ENCODE measurements at regions not wholly inside any gene's neighbourhood (a gene's known extent, or its start where the extent isn't known, plus 50 kb on each side); places are given as distances from the start of the nearest gene placed in this dataset.

DNA sequence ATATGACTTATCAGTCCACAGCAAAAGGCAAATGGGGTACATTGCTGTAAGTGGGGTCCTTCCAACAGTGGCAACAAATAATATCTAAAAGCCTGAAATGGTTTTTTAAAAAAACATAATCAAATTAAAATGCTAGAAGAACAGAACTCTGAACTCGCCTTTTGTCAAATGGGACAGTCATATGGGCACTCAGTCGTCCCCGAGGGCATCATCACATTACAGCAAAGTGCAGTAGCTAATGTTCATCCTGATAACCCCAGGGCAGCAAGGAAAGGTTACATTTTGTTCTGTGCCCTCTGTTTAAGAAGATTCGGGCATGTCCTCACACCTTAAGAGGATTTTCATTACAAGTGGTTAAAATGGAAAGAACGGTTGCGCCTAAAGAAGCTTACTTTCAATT lies 997.9 kb upstream of the TENM3 start:
- Histone ChIP-seq H3K9ac (ENCODE audit: insufficient read length, low read depth) (no peak overlapping the region), H3K9me3 (ENCODE audit: insufficient read depth, low read length) (no peaks in the 10 kb centered on the region), H3K4me3 (ENCODE audit: insufficient read length, low read depth) (no peak overlapping the region), H3K4me1 (ENCODE audit: insufficient read depth, insufficient read length) (peaks cover 2% of the 10 kb centered on the region), H3K27me3 (ENCODE audit: insufficient read depth, insufficient read length) (no peaks in the 10 kb centered on the region), H3K36me3 (ENCODE audit: insufficient read depth, insufficient read length, low read length) (no peaks in the 10 kb centered on the region)
- no peak for DNase-seq (ENCODE audit: low read depth, low spot score)
- TF ChIP-seq ZNF274 (IDR thresholded peaks at IDR 0.05; ENCODE audit: low read depth, low read length), result no peak
- no peak for TF ChIP-seq YY1 (IDR thresholded peaks at IDR 0.05; ENCODE audit: insufficient read depth, insufficient read length)
- no peak for TF ChIP-seq SUZ12 (IDR thresholded peaks at IDR 0.05; ENCODE audit: extremely low read depth, insufficient read depth, insufficient read length)

DNA sequence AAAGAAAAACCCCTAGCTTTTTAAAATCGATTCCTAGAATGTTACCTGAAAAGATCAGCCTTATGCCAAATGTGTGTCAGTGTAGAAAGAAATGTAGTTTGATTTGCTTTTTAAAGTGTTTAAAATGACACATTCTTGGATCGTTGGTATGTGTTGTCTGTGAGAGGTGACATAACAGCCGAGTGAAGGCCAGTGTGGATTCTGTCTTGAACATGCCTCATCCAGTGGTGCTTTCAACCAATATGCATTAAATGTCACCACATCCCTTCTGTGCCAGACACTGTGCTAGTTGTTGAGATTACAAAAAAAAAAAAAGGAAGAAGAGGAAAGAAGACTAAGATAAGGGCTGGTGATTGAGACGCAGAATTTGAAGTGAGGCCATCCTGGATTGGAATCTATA lies 994.2 kb upstream of the TENM3 start:
- Histone ChIP-seq H3K36me3 (ENCODE audit: insufficient read depth, insufficient read length, low read length) (no peaks in the 10 kb centered on the region), H3K27me3 (ENCODE audit: insufficient read depth, insufficient read length) (no peaks in the 10 kb centered on the region), H3K4me1 (ENCODE audit: insufficient read depth, insufficient read length) (peaks cover 2% of the 10 kb centered on the region), H3K4me3 (ENCODE audit: insufficient read length, low read depth) (no peak overlapping the region), H3K9ac (ENCODE audit: insufficient read length, low read depth) (no peak overlapping the region), H3K9me3 (ENCODE audit: insufficient read depth, low read length) (no peaks in the 10 kb centered on the region)
- DNase-seq (ENCODE audit: low read depth, low spot score), result no peak
- no peak for TF ChIP-seq SUZ12 (IDR thresholded peaks at IDR 0.05; ENCODE audit: extremely low read depth, insufficient read depth, insufficient read length)
- no peak for TF ChIP-seq YY1 (IDR thresholded peaks at IDR 0.05; ENCODE audit: insufficient read depth, insufficient read length)
- no peak for TF ChIP-seq ZNF274 (IDR thresholded peaks at IDR 0.05; ENCODE audit: low read depth, low read length)

DNA sequence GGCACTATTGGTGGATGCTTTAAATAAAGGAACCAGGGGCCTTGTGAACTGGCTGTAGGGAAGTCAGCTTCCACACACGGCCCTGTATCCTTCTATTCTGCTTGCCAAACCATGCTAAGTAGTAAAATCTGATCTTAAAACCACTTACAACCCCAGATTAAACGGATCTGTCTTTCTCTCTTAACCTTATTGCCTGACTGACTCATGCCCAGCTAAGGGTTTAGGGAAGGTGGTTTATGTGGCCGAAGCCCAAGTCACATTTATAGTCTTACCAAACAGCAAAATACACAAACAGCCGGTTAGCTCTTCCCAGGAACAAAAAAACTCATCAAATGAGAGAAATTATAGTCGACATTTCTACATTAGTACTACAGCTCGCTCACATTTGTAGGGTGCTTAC lies 988.4 kb upstream of the TENM3 start:
- Histone ChIP-seq H3K9ac (ENCODE audit: insufficient read length, low read depth) (no peak overlapping the region), H3K4me3 (ENCODE audit: insufficient read length, low read depth) (no peak overlapping the region), H3K36me3 (ENCODE audit: insufficient read depth, insufficient read length, low read length) (no peaks in the 10 kb centered on the region), H3K4me1 (ENCODE audit: insufficient read depth, insufficient read length) (no peaks in the 10 kb centered on the region), H3K27me3 (ENCODE audit: insufficient read depth, insufficient read length) (no peaks in the 10 kb centered on the region), H3K9me3 (ENCODE audit: insufficient read depth, low read length) (no peaks in the 10 kb centered on the region)
- TF ChIP-seq ZNF274 (IDR thresholded peaks at IDR 0.05; ENCODE audit: low read depth, low read length) (no peak), SUZ12 (IDR thresholded peaks at IDR 0.05; ENCODE audit: extremely low read depth, insufficient read depth, insufficient read length) (no peak), YY1 (IDR thresholded peaks at IDR 0.05; ENCODE audit: insufficient read depth, insufficient read length) (no peak)
- DNase-seq (ENCODE audit: low read depth, low spot score), result no peak

GRCh38 chr4:181258569-181258968 lies 984.6 kb upstream of the TENM3 start:
- TF ChIP-seq ZNF274 (IDR thresholded peaks at IDR 0.05; ENCODE audit: low read depth, low read length) (no peak), SUZ12 (IDR thresholded peaks at IDR 0.05; ENCODE audit: extremely low read depth, insufficient read depth, insufficient read length) (no peak), YY1 (IDR thresholded peaks at IDR 0.05; ENCODE audit: insufficient read depth, insufficient read length) (no peak)
- H3K36me3 ChIP-seq (ENCODE audit: insufficient read depth, insufficient read length, low read length), result no peaks in the 10 kb centered on the region
- DNase-seq (ENCODE audit: low read depth, low spot score), result no peak

GRCh38 chr4:181259081-181259709 lies 984.0 kb upstream of the TENM3 start:
- no peak overlapping the region for H3K9ac ChIP-seq (ENCODE audit: insufficient read length, low read depth)

More at GRCh38 chr4:181258569-181258968, 984.6 kb upstream of the TENM3 start:
- no peaks in the 10 kb centered on the region for H3K4me1 ChIP-seq (ENCODE audit: insufficient read depth, insufficient read length)
- no peak overlapping the region for H3K9ac ChIP-seq (ENCODE audit: insufficient read length, low read depth)
- H3K9me3 ChIP-seq (ENCODE audit: insufficient read depth, low read length), result no peaks in the 10 kb centered on the region
- no peaks in the 10 kb centered on the region for H3K27me3 ChIP-seq (ENCODE audit: insufficient read depth, insufficient read length)
- no peak overlapping the region for H3K4me3 ChIP-seq (ENCODE audit: insufficient read length, low read depth)

GRCh38 chr4:181261279-181261678 lies 981.9 kb upstream of the TENM3 start:
- TF ChIP-seq SUZ12 (IDR thresholded peaks at IDR 0.05; ENCODE audit: extremely low read depth, insufficient read depth, insufficient read length) (no peak), YY1 (IDR thresholded peaks at IDR 0.05; ENCODE audit: insufficient read depth, insufficient read length) (no peak)
- no peaks in the 10 kb centered on the region for H3K4me1 ChIP-seq (ENCODE audit: insufficient read depth, insufficient read length)
- no peak overlapping the region for H3K4me3 ChIP-seq (ENCODE audit: insufficient read length, low read depth)
- H3K36me3 ChIP-seq (ENCODE audit: insufficient read depth, insufficient read length, low read length), result no peaks in the 10 kb centered on the region
- no peak for DNase-seq (ENCODE audit: low read depth, low spot score)
- no peak overlapping the region for H3K9ac ChIP-seq (ENCODE audit: insufficient read length, low read depth)
- H3K9me3 ChIP-seq (ENCODE audit: insufficient read depth, low read length), result no peaks in the 10 kb centered on the region
- H3K27me3 ChIP-seq (ENCODE audit: insufficient read depth, insufficient read length), result no peaks in the 10 kb centered on the region

More at GRCh38 chr4:181259081-181259709, 984.0 kb upstream of the TENM3 start:
- no peak for DNase-seq (ENCODE audit: low read depth, low spot score)
- TF ChIP-seq SUZ12 (IDR thresholded peaks at IDR 0.05; ENCODE audit: extremely low read depth, insufficient read depth, insufficient read length) (no peak), ZNF274 (IDR thresholded peaks at IDR 0.05; ENCODE audit: low read depth, low read length) (no peak)
- H3K36me3 ChIP-seq (ENCODE audit: insufficient read depth, insufficient read length, low read length), result no peaks in the 10 kb centered on the region
- no peaks in the 10 kb centered on the region for H3K27me3 ChIP-seq (ENCODE audit: insufficient read depth, insufficient read length)
- no peak overlapping the region for H3K4me3 ChIP-seq (ENCODE audit: insufficient read length, low read depth)
- H3K4me1 ChIP-seq (ENCODE audit: insufficient read depth, insufficient read length), result no peaks in the 10 kb centered on the region
- H3K9me3 ChIP-seq (ENCODE audit: insufficient read depth, low read length), result no peaks in the 10 kb centered on the region

- no peak for DNase-seq (ENCODE audit: low read depth, low spot score)
These were observed 978.3 kb upstream of the TENM3 start for GRCh38 chr4:181264893-181265292.

More at GRCh38 chr4:181264893-181265292, 978.3 kb upstream of the TENM3 start:
- TF ChIP-seq SUZ12 (IDR thresholded peaks at IDR 0.05; ENCODE audit: extremely low read depth, insufficient read depth, insufficient read length) (no peak), YY1 (IDR thresholded peaks at IDR 0.05; ENCODE audit: insufficient read depth, insufficient read length) (no peak), ZNF274 (IDR thresholded peaks at IDR 0.05; ENCODE audit: low read depth, low read length) (no peak)
- Histone ChIP-seq H3K36me3 (ENCODE audit: insufficient read depth, insufficient read length, low read length) (no peaks in the 10 kb centered on the region), H3K4me3 (ENCODE audit: insufficient read length, low read depth) (no peak overlapping the region), H3K4me1 (ENCODE audit: insufficient read depth, insufficient read length) (no peaks in the 10 kb centered on the region), H3K27me3 (ENCODE audit: insufficient read depth, insufficient read length) (no peaks in the 10 kb centered on the region), H3K9me3 (ENCODE audit: insufficient read depth, low read length) (no peaks in the 10 kb centered on the region), H3K9ac (ENCODE audit: insufficient read length, low read depth) (no peak overlapping the region)

All from NT2/D1 (cell line).